ENCODE measurements at regions not wholly inside any gene's neighbourhood (a gene's known extent, or its start where the extent isn't known, plus 50 kb on each side); places are given as distances from the start of the nearest gene placed in this dataset.

GRCh38 chr17:27980043-27980442 lies 62.4 kb upstream of the NLK start (continued):
- TF ChIP-seq, protein P1, sequence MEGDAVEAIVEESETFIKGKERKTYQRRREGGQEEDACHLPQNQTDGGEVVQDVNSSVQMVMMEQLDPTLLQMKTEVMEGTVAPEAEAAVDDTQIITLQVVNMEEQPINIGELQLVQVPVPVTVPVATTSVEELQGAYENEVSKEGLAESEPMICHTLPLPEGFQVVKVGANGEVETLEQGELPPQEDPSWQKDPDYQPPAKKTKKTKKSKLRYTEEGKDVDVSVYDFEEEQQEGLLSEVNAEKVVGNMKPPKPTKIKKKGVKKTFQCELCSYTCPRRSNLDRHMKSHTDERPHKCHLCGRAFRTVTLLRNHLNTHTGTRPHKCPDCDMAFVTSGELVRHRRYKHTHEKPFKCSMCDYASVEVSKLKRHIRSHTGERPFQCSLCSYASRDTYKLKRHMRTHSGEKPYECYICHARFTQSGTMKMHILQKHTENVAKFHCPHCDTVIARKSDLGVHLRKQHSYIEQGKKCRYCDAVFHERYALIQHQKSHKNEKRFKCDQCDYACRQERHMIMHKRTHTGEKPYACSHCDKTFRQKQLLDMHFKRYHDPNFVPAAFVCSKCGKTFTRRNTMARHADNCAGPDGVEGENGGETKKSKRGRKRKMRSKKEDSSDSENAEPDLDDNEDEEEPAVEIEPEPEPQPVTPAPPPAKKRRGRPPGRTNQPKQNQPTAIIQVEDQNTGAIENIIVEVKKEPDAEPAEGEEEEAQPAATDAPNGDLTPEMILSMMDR (IDR thresholded peaks at IDR 0.05): no peak
- no peak for TF ChIP-seq ZBTB33 (IDR thresholded peaks at IDR 0.05; ENCODE audit: borderline replicate concordance, low read depth)
- TF ChIP-seq TEAD4 (IDR thresholded peaks at IDR 0.05; ENCODE audit: borderline replicate concordance, insufficient read depth): 0 out of 2 replicates have a peak, but pooled peaks have one; percentile 51
- peak; percentile 81 for TF ChIP-seq PBX3 (IDR thresholded peaks at IDR 0.05)
- peak; percentile 37; the same call in 1 of the 2 replicates for TF ChIP-seq MEF2A (IDR thresholded peaks at IDR 0.05; ENCODE audit: borderline replicate concordance, low read depth)
- no peak for TF ChIP-seq RCOR1 (IDR thresholded peaks at IDR 0.05; ENCODE audit: low read length)
- no peak for TF ChIP-seq FOXM1 (IDR thresholded peaks at IDR 0.05; ENCODE audit: low read depth)
- TF ChIP-seq EP300 (IDR thresholded peaks at IDR 0.05; ENCODE audit: borderline replicate concordance in 1 of 2, low read depth in 1 of 2, low read length in 1 of 2): peak in 1 of 2 experiments; percentile 81; a peak in 1 of 4 replicates
- no peak for TF ChIP-seq SMC3 (IDR thresholded peaks at IDR 0.05; ENCODE audit: low read depth, low read length)
- no peak for TF ChIP-seq RFX5 (IDR thresholded peaks at IDR 0.05; ENCODE audit: low read length)
- TF ChIP-seq CHD2 (IDR thresholded peaks at IDR 0.05; ENCODE audit: low read length, partially characterized antibody): no peak
- TF ChIP-seq, protein P2, sequence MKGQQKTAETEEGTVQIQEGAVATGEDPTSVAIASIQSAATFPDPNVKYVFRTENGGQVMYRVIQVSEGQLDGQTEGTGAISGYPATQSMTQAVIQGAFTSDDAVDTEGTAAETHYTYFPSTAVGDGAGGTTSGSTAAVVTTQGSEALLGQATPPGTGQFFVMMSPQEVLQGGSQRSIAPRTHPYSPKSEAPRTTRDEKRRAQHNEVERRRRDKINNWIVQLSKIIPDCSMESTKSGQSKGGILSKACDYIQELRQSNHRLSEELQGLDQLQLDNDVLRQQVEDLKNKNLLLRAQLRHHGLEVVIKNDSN (IDR thresholded peaks at IDR 0.05; ENCODE audit: borderline replicate concordance, low read depth): no peak

DNA sequence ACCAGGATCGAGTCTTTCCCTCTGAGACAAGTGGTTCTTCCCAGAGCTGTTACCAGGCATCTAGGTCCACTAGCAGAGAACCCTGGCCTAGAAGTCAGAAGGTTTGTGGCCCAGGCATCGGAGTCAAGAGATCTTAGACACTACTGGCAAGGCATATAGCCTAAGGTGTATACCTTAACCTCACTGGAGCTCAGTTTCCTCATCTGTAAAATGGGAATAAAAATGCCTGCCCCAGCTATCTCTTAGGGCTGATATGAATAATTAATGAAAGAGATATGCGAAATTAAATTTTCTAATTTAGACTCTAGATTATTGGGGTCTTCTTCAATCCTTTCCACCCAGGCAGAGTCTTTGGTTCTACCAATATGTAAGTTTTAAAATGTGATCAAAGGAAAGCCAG lies 60.5 kb upstream of the NLK start:
- CTCF ChIA-PET: no interaction called here

More for the DNA sequence above, 60.5 kb upstream of the NLK start:
- Histone ChIP-seq H3K9ac (no peak overlapping the region), H2AFZ (ENCODE audit: low read depth) (no peak overlapping the region), H4K20me1 (ENCODE audit: insufficient read depth) (no peaks in the 10 kb centered on the region), H3K79me2 (ENCODE audit: insufficient read depth) (no peaks in the 10 kb centered on the region), H3K27ac (ENCODE audit: low read depth in 2 of 2, low read length in 1 of 2) (no peak overlapping the region), H3K9me3 (no peaks in the 10 kb centered on the region), H3F3A (replicated peaks; ENCODE audit: insufficient read depth) (no peaks in the 10 kb centered on the region), H3K9me2 (no peaks in the 10 kb centered on the region), H3K4me3 (ENCODE audit: low read depth in 2 of 2, low read length in 1 of 2) (no peak overlapping the region), H3K36me3 (replicated peaks in 1 of 2; ENCODE audit: control insufficient read depth in 1 of 2, insufficient read depth in 2 of 2, low read length in 1 of 2) (no peaks in the 10 kb centered on the region), H3K27me3 (ENCODE audit: insufficient read depth) (no peaks in the 10 kb centered on the region), H3K4me2 (no peak overlapping the region), H3K4me1 (ENCODE audit: control insufficient read depth in 1 of 2, insufficient read depth in 2 of 2, low read depth in 1 of 2, low read length in 1 of 2) (no peaks in the 10 kb centered on the region)
- DNase-seq: no peak
- WGBS (ENCODE audit: low lambda C conversion rate): 79% methylated on average over 3 of the region's 3 CpGs
- TF ChIP-seq MEF2A (IDR thresholded peaks at IDR 0.05; ENCODE audit: borderline replicate concordance, low read depth) (no peak), ELF1 (IDR thresholded peaks at IDR 0.05) (no peak), FOSL2 (IDR thresholded peaks at IDR 0.05; ENCODE audit: borderline replicate concordance, low read depth) (no peak), EP300 (IDR thresholded peaks at IDR 0.05; ENCODE audit: borderline replicate concordance in 1 of 2, low read depth in 1 of 2, low read length in 1 of 2) (no peak), GABPA (IDR thresholded peaks at IDR 0.05; ENCODE audit: low read depth) (no peak), RAD21 (IDR thresholded peaks at IDR 0.05; ENCODE audit: low read length) (no peak), POLR2AphosphoS5 (IDR thresholded peaks at IDR 0.05; ENCODE audit: low read depth, low read length) (no peak), TAF1 (IDR thresholded peaks at IDR 0.05; ENCODE audit: borderline replicate concordance, low read depth, low read length) (no peak), SMC3 (IDR thresholded peaks at IDR 0.05; ENCODE audit: low read depth, low read length) (no peak), GATA2 (CRISPR knock-in tag; IDR thresholded peaks at IDR 0.05) (no peak)
- TF ChIP-seq, protein P1 (IDR thresholded peaks at IDR 0.05): no peak
- POLR2A ChIA-PET: no interaction called here

Measured in SK-N-SH (cell line).